Coronary artery (tissue), 2 donors: ENCODE measurements at regions not wholly inside any gene's neighbourhood (a gene's known extent, or its start where the extent isn't known, plus 50 kb on each side); places are given as distances from the start of the nearest gene placed in this dataset.
"Not testable (repeated sequence)": the region's sequence is repeated elsewhere in the genome, so short reads cannot be mapped to it uniquely, and the experiment has no call there.

ENCODE experiments used
- DNase-seq: peaks from one replicate; pipeline ENCODE4 v3.0.0-alpha.2; 2017; ENCODE audit warnings: low spot score
- H3K27ac ChIP-seq, 2 donors: fragments of 200-600 bp; sonication (generic); one replicate each; pipeline ENCODE4 v1.5.1; 2016 to 2019
- H3K4me3 ChIP-seq: fragments of 200-600 bp; sonication (generic); 2 replicates; pipeline ENCODE4 v1.5.1; 2016; ENCODE audit warnings: mild to moderate bottlenecking, moderate library complexity
- CTCF ChIP-seq: fragments of 200-600 bp; sonication (generic); IDR thresholded peaks from one replicate; pipeline ENCODE4 v1.5.1; 2019; ENCODE audit warnings: antibody characterized with exemption

- no peak for DNase-seq
- TF ChIP-seq CTCF, result no peak
- Histone ChIP-seq H3K4me3 (no peak overlapping the region), H3K27ac (no peak overlapping the region)
Observed at GRCh38 chr11:135017296-135017695, 605.3 kb upstream of the B3GAT1 start.

GRCh38 chr11:135015966-135016365 lies 603.9 kb upstream of the B3GAT1 start:
- DNase-seq, result no peak
- no peak for TF ChIP-seq CTCF
- Histone ChIP-seq H3K27ac (no peak overlapping the region), H3K4me3 (no peak overlapping the region)

- not testable (repeated sequence) for H3K4me3 ChIP-seq, H3K27ac ChIP-seq, DNase-seq
Observed at GRCh38 chr11:135011313-135011712, 599.3 kb upstream of the B3GAT1 start.

- DNase-seq, result no peak
- Histone ChIP-seq H3K4me3 (no peak overlapping the region), H3K27ac (no peak overlapping the region)
- no peak for TF ChIP-seq CTCF
Observed at GRCh38 chr11:135009125-135009524, 597.1 kb upstream of the B3GAT1 start.

GRCh38 chr11:135008412-135008811 lies 596.4 kb upstream of the B3GAT1 start:
- no peak for DNase-seq
- no peak overlapping the region for H3K27ac ChIP-seq
- no peak for TF ChIP-seq CTCF
- no peak overlapping the region for H3K4me3 ChIP-seq

GRCh38 chr11:135008001-135008405 lies 596.0 kb upstream of the B3GAT1 start:
- DNase-seq, result no peak
- TF ChIP-seq CTCF, result no peak
- no peak overlapping the region for H3K27ac ChIP-seq
- no peak overlapping the region for H3K4me3 ChIP-seq

GRCh38 chr11:135006800-135007199 lies 594.8 kb upstream of the B3GAT1 start:
- no peak overlapping the region for H3K4me3 ChIP-seq
- no peak for TF ChIP-seq CTCF
- H3K27ac ChIP-seq, result no peak overlapping the region
- DNase-seq, result no peak

- no peak for TF ChIP-seq CTCF
- no peak for DNase-seq
- Histone ChIP-seq H3K27ac (no peak overlapping the region), H3K4me3 (no peak overlapping the region)
Observed at GRCh38 chr11:135004495-135004894, 592.5 kb upstream of the B3GAT1 start.
